K562 (cell line): ENCODE measurements at regions not wholly inside any gene's neighbourhood (a gene's known extent, or its start where the extent isn't known, plus 50 kb on each side); places are given as distances from the start of the nearest gene placed in this dataset.

ENCODE experiments used
- ATAC-seq: fragments of 200-7000 bp; cut with Tn5 transposase; 3 replicates; pipeline ENCODE4 v1.9.1; 2020; ENCODE audit warnings: moderate library complexity
- BruUV-seq: library from RNA; stranded (reverse); fragments of 400-500 nt; replicated peaks from 2 replicates; lab custom pipeline; 2021; lab: Mats Ljungman, UMichigan
- CTCF ChIA-PET: fragments of 300-600 bp; formaldehyde crosslinking; extraction: SDS; loops from one replicate; lab custom pipeline; 2021; ENCODE audit warnings: low intra/inter-chr PET ratio; lab: Yijun Ruan, JAX
- POLR2A ChIA-PET: fragments of 300-600, 350-650 bp; sonication (Branson Sonifier 250); formaldehyde crosslinking; extraction: SDS; loops from one replicate; lab custom pipeline; 2021; ENCODE audit warnings: antibody characterized with exemption, inconsistent platforms; lab: Yijun Ruan, JAX
- DNase-seq, 4 experiments: peaks; one replicate each; pipeline versions ENCODE4 v3.0.0 to v3.0.0-alpha.2; 2011 to 2018; ENCODE audit warnings: low spot score in 3 of 4, mixed read lengths in 3 of 4; ENCODE audit errors: extremely low read depth in 1 of 4
- FAIRE-seq: peaks from 2 replicates; lab custom pipeline; 2011; peaks lifted over from hg19 to GRCh38; lab: Jason Lieb, UNC
- H2AFZ ChIP-seq: 2 replicates; pipeline ENCODE4 v1.6.0; 2011; ENCODE audit warnings: low read depth, low read length, control low read depth, inconsistent platforms
- H3K27ac ChIP-seq: fragments of 200-600 bp; 3 replicates; pipeline ENCODE4 v1.8.0; 2011; ENCODE audit warnings: low read depth, mild to moderate bottlenecking, control low read depth, inconsistent platforms, low read length, moderate library complexity, mixed read lengths; ENCODE audit errors: extremely low read depth
- H3K27me3 ChIP-seq, 2 experiments: fragments of 300-600 bp in 1 of 2; 2 replicates in 1 of 2; 3 replicates in 1 of 2; pipeline versions ENCODE4 v1.6.0 to v1.8.0; 2011; ENCODE audit warnings: inconsistent platforms in 2 of 2, low read length in 2 of 2, mild to moderate bottlenecking in 1 of 2, mixed read lengths in 1 of 2, moderate library complexity in 1 of 2; ENCODE audit not compliant: control insufficient read depth in 2 of 2, insufficient read depth in 2 of 2
- H3K36me3 ChIP-seq: fragments of 300-600 bp; 3 replicates; pipeline ENCODE4 v1.8.0; 2011; ENCODE audit warnings: mild to moderate bottlenecking, low read length, inconsistent platforms; ENCODE audit not compliant: control insufficient read depth, insufficient read depth
- H3K4me1 ChIP-seq, 2 experiments: fragments of 200-600 bp in 1 of 2; replicated peaks in 1 of 2; 2 replicates in 1 of 2; 3 replicates in 1 of 2; pipeline versions ENCODE4 v1.5.1 to v1.8.0; 2011; ENCODE audit warnings: inconsistent platforms in 2 of 2, low read length in 2 of 2, mild to moderate bottlenecking in 1 of 2, mixed read lengths in 1 of 2, moderate library complexity in 1 of 2; ENCODE audit not compliant: control insufficient read depth in 2 of 2, insufficient read depth in 2 of 2
- H3K4me2 ChIP-seq: 2 replicates; pipeline ENCODE4 v1.6.1; 2011; ENCODE audit warnings: low read length, control low read depth, inconsistent platforms, mixed read lengths; ENCODE audit not compliant: insufficient read depth
- H3K4me3 ChIP-seq: fragments of 200-600 bp; sonication (generic), shearing (Covaris generic); 2 replicates; pipeline ENCODE4 v1.5.1; 2016; ENCODE audit warnings: control low read depth, inconsistent platforms
- H3K79me2 ChIP-seq: fragments of 200-600 bp; 3 replicates; pipeline ENCODE4 v1.8.0; 2011; ENCODE audit warnings: low read length, inconsistent platforms; ENCODE audit not compliant: control insufficient read depth, insufficient read depth
- H3K9ac ChIP-seq, 2 experiments: 2 replicates each; pipeline versions ENCODE4 v1.6.0 to v1.6.1; 2011; ENCODE audit warnings: low read depth in 2 of 2, low read length in 2 of 2, control low read depth in 1 of 2, inconsistent platforms in 1 of 2, mild to moderate bottlenecking in 1 of 2, mixed read lengths in 1 of 2; ENCODE audit not compliant: insufficient read depth in 1 of 2
- H3K9me1 ChIP-seq: one replicate; pipeline ENCODE4 v1.6.0; 2011; ENCODE audit warnings: inconsistent platforms, mild to moderate bottlenecking, low read length, moderate library complexity; ENCODE audit not compliant: control insufficient read depth, insufficient read depth
- H3K9me3 ChIP-seq: replicated peaks from 2 replicates; pipeline ENCODE4 v1.5.1; 2011; ENCODE audit warnings: low read depth, low read length, inconsistent platforms; ENCODE audit not compliant: control insufficient read depth, insufficient read depth
- H4K20me1 ChIP-seq: replicated peaks from 2 replicates; pipeline ENCODE4 v1.6.1; 2011; ENCODE audit warnings: low read length, inconsistent platforms, mixed read lengths; ENCODE audit not compliant: control insufficient read depth, insufficient read depth
- ARID2 ChIP-seq: fragments of 450-650 bp; IDR thresholded peaks from 2 replicates; pipeline ENCODE4 v1.6.1; 2017; ENCODE audit warnings: antibody characterized with exemption, mild to moderate bottlenecking
- CBX5 ChIP-seq: IDR thresholded peaks from 2 replicates; pipeline ENCODE4 v1.6.1; 2014; ENCODE audit warnings: low read depth, borderline replicate concordance
- EP300 ChIP-seq: IDR thresholded peaks from 2 replicates; pipeline ENCODE4 v1.6.1; 2012; ENCODE audit warnings: low read length, improper control_type of control experiment
- FOXK1 ChIP-seq: sonication (generic); formaldehyde crosslinking; IDR thresholded peaks from 2 replicates; pipeline ENCODE4 v1.8.0; 2022; ENCODE audit warnings: missing genetic modification reagents, mild to moderate bottlenecking, borderline replicate concordance
- MAFG ChIP-seq: fragments of 450-650 bp; conservative IDR thresholded peaks from 2 replicates; pipeline ENCODE4 v1.6.1; 2016; ENCODE audit warnings: missing genetic modification characterization, missing compliant biosample characterization
- MCM5 ChIP-seq: fragments of 450-650 bp; IDR thresholded peaks from 2 replicates; pipeline ENCODE4 v1.6.1; 2016; ENCODE audit warnings: low read depth
- NCOA1 ChIP-seq: fragments of 450-650 bp; IDR thresholded peaks from 2 replicates; pipeline ENCODE4 v1.6.1; 2016; ENCODE audit warnings: low read depth
- NFRKB ChIP-seq: fragments of 450-650 bp; IDR thresholded peaks from 2 replicates; pipeline ENCODE4 v1.6.1; 2016; ENCODE audit warnings: low read depth
- PHB2 ChIP-seq: fragments of 450-650 bp; IDR thresholded peaks from 2 replicates; pipeline ENCODE4 v1.6.1; 2017; ENCODE audit warnings: low read depth
- PHF21A ChIP-seq: fragments of 450-650 bp; IDR thresholded peaks from 2 replicates; pipeline ENCODE4 v1.6.1; 2017; ENCODE audit warnings: low read depth, borderline replicate concordance
- POLR2B ChIP-seq: fragments of 450-650 bp; IDR thresholded peaks from 2 replicates; pipeline ENCODE4 v1.6.1; 2018; ENCODE audit warnings: low read depth; ENCODE audit not compliant: partially characterized antibody
- RAD21 ChIP-seq, 2 experiments: fragments of 250-450 bp in 1 of 2; fragments of 450-650 bp in 1 of 2; sonication (Bioruptor Pico) in 1 of 2; formaldehyde crosslinking in 1 of 2; IDR thresholded peaks in 1 of 2; conservative IDR thresholded peaks in 1 of 2; 2 replicates each; pipeline versions ENCODE4 v1.4.0 to v1.8.0; 2020 to 2022; ENCODE audit warnings: mild to moderate bottlenecking in 2 of 2, moderate library complexity in 1 of 2
- RNF2 ChIP-seq: sonication (generic); IDR thresholded peaks from 2 replicates; pipeline ENCODE4 v1.6.1; 2016
- SAFB2 ChIP-seq: fragments of 200-400 bp; formaldehyde crosslinking; IDR thresholded peaks from 2 replicates; pipeline ENCODE4 v1.6.1; 2018; ENCODE audit warnings: borderline replicate concordance, low read length, low read depth, moderate library complexity; ENCODE audit not compliant: severe bottlenecking
- ZNF75A ChIP-seq: fragments of 450-650 bp; formaldehyde crosslinking; IDR thresholded peaks from 2 replicates; pipeline ENCODE4 v1.4.0; 2020; ENCODE audit warnings: mild to moderate bottlenecking
- ZNF780A ChIP-seq: fragments of 250-450 bp; sonication (Bioruptor Pico); IDR thresholded peaks from 2 replicates; pipeline ENCODE4 v1.5.0; 2021; ENCODE audit warnings: mild to moderate bottlenecking
- ZNF785 ChIP-seq: fragments of 250-450 bp; sonication (Bioruptor Pico); IDR thresholded peaks from 2 replicates; pipeline ENCODE4 v1.4.0; 2020; ENCODE audit warnings: mild to moderate bottlenecking
- WGBS: fragments of 100-300 bp; shearing (Covaris generic); methylation state at CpG from one replicate; pipeline ENCODE4 v1.1.6; 2016; ENCODE audit warnings: low coverage, mixed read lengths; ENCODE audit not compliant: insufficient coverage; ENCODE audit errors: missing lambda C conversion rate; 5-methylcytosine and 5-hydroxymethylcytosine counted together
- in situ Hi-C: fragments of 300-500 bp; cut with MboI; formaldehyde crosslinking; loops from 4 replicates; pipeline ENCODE4 v1.15.0; 2018; ENCODE audit warnings: inconsistent platforms, mixed read lengths
- intact Hi-C: fragments of 100-400 bp; cut with micrococcal nuclease; formaldehyde crosslinking; loops from 2 replicates; pipeline ENCODE4 v1.14.2; 2022
- TF ChIP-seq, protein P1 (sequence below): IDR thresholded peaks from 3 replicates; pipeline ENCODE4 v1.6.1; 2011; ENCODE audit warnings: borderline replicate concordance, mild to moderate bottlenecking, moderate library complexity; ENCODE audit not compliant: insufficient read length; ENCODE audit errors: extremely low read depth
- TF ChIP-seq, protein P2 (sequence below): fragments of 250-450 bp; sonication (Bioruptor Pico); IDR thresholded peaks from 2 replicates; pipeline ENCODE4 v1.8.0; 2021; ENCODE audit warnings: moderate library complexity, mild to moderate bottlenecking, inconsistent platforms

DNA sequence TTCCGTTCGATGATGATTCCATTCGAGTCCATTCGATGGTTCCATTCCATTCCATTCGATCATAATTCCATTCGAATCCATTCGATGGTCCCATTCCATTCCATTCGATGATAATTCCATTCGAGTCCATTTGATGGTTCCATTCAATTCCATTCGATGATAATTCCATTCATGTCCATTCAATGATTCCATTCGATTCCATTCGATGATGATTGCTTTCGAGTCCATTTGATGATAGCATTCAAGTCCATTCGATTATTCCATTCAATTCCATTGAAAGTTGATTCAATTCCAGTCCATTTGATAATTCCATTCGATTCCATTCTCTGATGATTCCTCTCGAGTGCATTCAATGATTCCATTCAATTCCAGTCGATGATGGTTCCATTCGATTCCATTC is 3895.3 kb downstream of the SRGAP2C start:
- DNase-seq = no peak
- Histone ChIP-seq H3K4me3 (no peak overlapping the region), H3K9ac (no peak overlapping the region), H3K9me3 (peaks cover 2% of the 10 kb centered on the region; the same call in 1 of the 2 replicates), H3K4me2 (no peak overlapping the region), H4K20me1 (no peaks in the 10 kb centered on the region), H3K27ac (no peak overlapping the region), H3K79me2 (no peaks in the 10 kb centered on the region), H3K9me1 (no peaks in the 10 kb centered on the region), H2AFZ (no peak overlapping the region), H3K27me3 (no peaks in the 10 kb centered on the region), H3K36me3 (no peaks in the 10 kb centered on the region), H3K4me1 (no peaks in the 10 kb centered on the region)
- ChIA-PET CTCF (no interaction called here), POLR2A (no interaction called here)
- TF ChIP-seq POLR2B = no peak
- no peak for TF ChIP-seq NFRKB
- TF ChIP-seq RNF2 = no peak
- no peak for TF ChIP-seq ZNF785 (CRISPR knock-in tag)
- TF ChIP-seq, protein P1, sequence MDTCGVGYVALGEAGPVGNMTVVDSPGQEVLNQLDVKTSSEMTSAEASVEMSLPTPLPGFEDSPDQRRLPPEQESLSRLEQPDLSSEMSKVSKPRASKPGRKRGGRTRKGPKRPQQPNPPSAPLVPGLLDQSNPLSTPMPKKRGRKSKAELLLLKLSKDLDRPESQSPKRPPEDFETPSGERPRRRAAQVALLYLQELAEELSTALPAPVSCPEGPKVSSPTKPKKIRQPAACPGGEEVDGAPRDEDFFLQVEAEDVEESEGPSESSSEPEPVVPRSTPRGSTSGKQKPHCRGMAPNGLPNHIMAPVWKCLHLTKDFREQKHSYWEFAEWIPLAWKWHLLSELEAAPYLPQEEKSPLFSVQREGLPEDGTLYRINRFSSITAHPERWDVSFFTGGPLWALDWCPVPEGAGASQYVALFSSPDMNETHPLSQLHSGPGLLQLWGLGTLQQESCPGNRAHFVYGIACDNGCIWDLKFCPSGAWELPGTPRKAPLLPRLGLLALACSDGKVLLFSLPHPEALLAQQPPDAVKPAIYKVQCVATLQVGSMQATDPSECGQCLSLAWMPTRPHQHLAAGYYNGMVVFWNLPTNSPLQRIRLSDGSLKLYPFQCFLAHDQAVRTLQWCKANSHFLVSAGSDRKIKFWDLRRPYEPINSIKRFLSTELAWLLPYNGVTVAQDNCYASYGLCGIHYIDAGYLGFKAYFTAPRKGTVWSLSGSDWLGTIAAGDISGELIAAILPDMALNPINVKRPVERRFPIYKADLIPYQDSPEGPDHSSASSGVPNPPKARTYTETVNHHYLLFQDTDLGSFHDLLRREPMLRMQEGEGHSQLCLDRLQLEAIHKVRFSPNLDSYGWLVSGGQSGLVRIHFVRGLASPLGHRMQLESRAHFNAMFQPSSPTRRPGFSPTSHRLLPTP = no peak
- no peak for TF ChIP-seq ZNF780A (CRISPR knock-in tag)
- no peak for TF ChIP-seq FOXK1 (CRISPR knock-in tag)
- no peak for TF ChIP-seq ZNF75A (CRISPR knock-in tag)
- TF ChIP-seq PHF21A = no peak
- TF ChIP-seq, protein P2, sequence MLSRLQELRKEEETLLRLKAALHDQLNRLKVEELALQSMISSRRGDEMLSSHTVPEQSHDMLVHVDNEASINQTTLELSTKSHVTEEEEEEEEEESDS (CRISPR knock-in tag) = no peak
- no peak for TF ChIP-seq PHB2
- no peak for TF ChIP-seq ARID2
- no peak for TF ChIP-seq SAFB2
- TF ChIP-seq CBX5 = no peak
- TF ChIP-seq EP300 = no peak
- no peak for TF ChIP-seq RAD21 (CRISPR knock-in tag; conservative IDR thresholded peaks at IDR 0.05 in 1 of 2, IDR thresholded peaks at IDR 0.05 in 1 of 2)
- TF ChIP-seq MAFG (tag) = no peak
- no peak for TF ChIP-seq NCOA1
- no peak for TF ChIP-seq MCM5
- no TSS peak for BruUV-seq
- intact Hi-C loops = no loop called here
- under 1% methylated on average over 18 of the region's 18 CpGs for WGBS
- in situ Hi-C loops = no loop called here
- ATAC-seq = no peak
- no peak for FAIRE-seq
